ENCODE measurements at regions not wholly inside any gene's neighbourhood (a gene's known extent, or its start where the extent isn't known, plus 50 kb on each side); places are given as distances from the start of the nearest gene placed in this dataset.
"Not testable (repeated sequence)": the region's sequence is repeated elsewhere in the genome, so short reads cannot be mapped to it uniquely, and the experiment has no call there.

DNA sequence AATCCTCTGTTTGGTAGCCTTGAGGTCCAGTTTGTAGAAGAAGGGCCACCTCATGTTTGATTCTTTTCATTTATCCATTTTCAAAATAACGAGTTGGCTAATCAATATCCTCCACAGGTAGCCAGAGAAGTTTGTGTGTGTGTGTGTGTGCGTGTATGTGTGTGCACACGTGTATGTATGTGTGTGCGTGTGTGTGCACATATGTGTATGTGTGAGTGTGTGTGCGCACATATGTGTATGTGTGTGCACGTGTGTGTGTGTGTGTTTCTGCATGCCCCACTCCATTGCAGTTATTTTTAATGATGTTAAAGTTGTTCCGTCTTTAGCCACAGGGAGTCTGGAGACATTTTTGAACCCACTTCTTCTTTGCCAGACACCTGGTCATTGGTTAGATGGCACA lies 112.8 kb upstream of the PRKCQ start:
- H3K4me1 Mint-ChIP-seq, result no peaks in the 10 kb centered on the region
- no peak for TF ChIP-seq CTCF (IDR thresholded peaks at IDR 0.05)
- no peak overlapping the region for H3K4me3 Mint-ChIP-seq
- no peaks in the 10 kb centered on the region for H3K36me3 Mint-ChIP-seq (ENCODE audit: low read depth)
- no peak overlapping the region for H3K27ac Mint-ChIP-seq
- no peak for DNase-seq
- no peaks in the 10 kb centered on the region for H3K9me3 Mint-ChIP-seq
- H3K27me3 Mint-ChIP-seq (ENCODE audit: low read depth, poor library complexity), result peaks cover 7% of the 10 kb centered on the region

DNA sequence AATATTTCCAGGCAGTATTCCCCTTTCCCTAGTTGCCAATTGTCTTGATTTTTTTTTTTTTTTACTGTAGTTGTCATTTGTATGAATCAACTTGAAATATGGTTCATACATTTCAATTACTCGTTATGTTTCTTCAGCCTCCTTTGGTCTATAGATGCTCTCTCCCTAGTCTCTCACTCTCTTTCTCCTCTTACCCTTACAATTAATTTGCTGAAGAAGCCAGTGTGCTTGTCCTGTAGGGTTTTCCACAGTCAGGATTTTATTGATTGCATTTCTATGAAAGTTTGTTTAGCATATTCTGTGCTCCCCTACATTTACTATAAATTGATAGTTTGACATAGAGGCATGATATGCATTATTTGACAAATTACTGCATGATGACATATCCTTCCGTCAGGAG lies 112.0 kb upstream of the PRKCQ start:
- no peak overlapping the region for H3K4me3 Mint-ChIP-seq
- peaks cover 13% of the 10 kb centered on the region for H3K27me3 Mint-ChIP-seq (ENCODE audit: low read depth, poor library complexity)
- no peaks in the 10 kb centered on the region for H3K4me1 Mint-ChIP-seq
- no peak for TF ChIP-seq CTCF (IDR thresholded peaks at IDR 0.05)
- DNase-seq, result no peak
- no peaks in the 10 kb centered on the region for H3K9me3 Mint-ChIP-seq
- no peaks in the 10 kb centered on the region for H3K36me3 Mint-ChIP-seq (ENCODE audit: low read depth)
- no peak overlapping the region for H3K27ac Mint-ChIP-seq

GRCh38 chr10:6689036-6689435 lies 109.0 kb upstream of the PRKCQ start:
- Mint-ChIP-seq H3K27ac (no peak overlapping the region), H3K4me1 (no peaks in the 10 kb centered on the region), H3K9me3 (no peaks in the 10 kb centered on the region), H3K36me3 (ENCODE audit: low read depth) (no peaks in the 10 kb centered on the region), H3K4me3 (no peak overlapping the region), H3K27me3 (ENCODE audit: low read depth, poor library complexity) (peaks cover 12% of the 10 kb centered on the region)
- DNase-seq, result no peak
- TF ChIP-seq CTCF (IDR thresholded peaks at IDR 0.05), result no peak

GRCh38 chr10:6680735-6681134 lies 100.7 kb upstream of the PRKCQ start:
- no peak for DNase-seq
- H3K4me1 Mint-ChIP-seq, result no peaks in the 10 kb centered on the region
- peaks cover 3% of the 10 kb centered on the region for H3K9me3 Mint-ChIP-seq
- no peaks in the 10 kb centered on the region for H3K36me3 Mint-ChIP-seq (ENCODE audit: low read depth)
- no peak for TF ChIP-seq CTCF (IDR thresholded peaks at IDR 0.05)
- H3K27ac Mint-ChIP-seq, result no peak overlapping the region
- peaks cover 25% of the 10 kb centered on the region for H3K27me3 Mint-ChIP-seq (ENCODE audit: low read depth, poor library complexity)
- no peak overlapping the region for H3K4me3 Mint-ChIP-seq

DNA sequence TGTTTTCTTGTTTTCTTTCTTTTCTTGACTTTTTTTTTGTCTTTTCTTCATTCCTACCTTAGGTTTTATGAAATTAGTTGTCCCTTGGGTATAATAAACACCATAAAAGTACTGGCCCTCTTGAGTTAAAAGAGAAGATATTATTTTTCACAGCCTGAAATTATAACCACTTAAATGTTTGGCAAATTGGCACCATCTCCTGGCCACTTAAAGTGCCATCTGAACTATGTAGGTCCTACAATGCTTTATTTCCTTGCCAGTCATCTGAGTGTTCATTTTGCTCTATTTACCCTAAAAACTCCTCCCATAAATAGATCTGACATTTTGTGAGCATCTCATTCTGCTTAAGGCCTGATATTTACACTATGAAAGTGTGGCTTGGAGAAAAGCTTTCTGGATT lies 98.9 kb upstream of the PRKCQ start:
- Mint-ChIP-seq H3K4me1 (no peaks in the 10 kb centered on the region), H3K27me3 (ENCODE audit: low read depth, poor library complexity) (peaks cover 23% of the 10 kb centered on the region), H3K36me3 (ENCODE audit: low read depth) (no peaks in the 10 kb centered on the region), H3K27ac (no peak overlapping the region), H3K4me3 (no peak overlapping the region), H3K9me3 (peaks cover 3% of the 10 kb centered on the region)
- no peak for DNase-seq
- TF ChIP-seq CTCF (IDR thresholded peaks at IDR 0.05), result no peak

DNA sequence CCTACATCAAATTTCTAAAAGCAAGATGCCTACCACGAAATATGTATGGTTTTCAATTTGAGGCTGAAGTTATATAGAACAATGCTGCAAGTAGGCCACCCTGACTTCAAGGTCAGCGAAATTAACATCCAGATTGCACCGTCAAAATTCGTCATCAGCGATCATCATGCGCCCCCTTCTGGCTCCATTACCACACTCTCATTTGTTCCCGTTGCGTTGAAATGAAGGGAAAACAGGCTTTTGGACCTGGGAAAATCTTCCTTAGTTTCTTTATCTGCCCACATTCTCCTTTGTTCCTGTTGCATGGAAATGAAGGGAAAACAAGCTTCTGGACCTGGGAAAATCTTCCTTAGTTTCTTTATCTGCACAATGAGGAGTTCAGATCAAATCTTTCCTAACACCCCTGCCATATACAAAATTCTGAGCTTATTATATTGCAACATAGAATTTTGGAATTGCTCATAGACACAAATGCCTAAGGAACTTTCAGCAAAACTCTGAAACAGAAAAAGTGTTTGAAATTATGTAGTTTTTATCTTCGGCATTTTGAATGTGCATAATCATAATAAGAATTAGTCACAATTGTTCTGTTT lies 98.2 kb upstream of the PRKCQ start:
- peak; percentile 64 for DNase-seq
- H3K9me3 Mint-ChIP-seq, result peaks cover 3% of the 10 kb centered on the region
- no peak overlapping the region for H3K27ac Mint-ChIP-seq

DNA sequence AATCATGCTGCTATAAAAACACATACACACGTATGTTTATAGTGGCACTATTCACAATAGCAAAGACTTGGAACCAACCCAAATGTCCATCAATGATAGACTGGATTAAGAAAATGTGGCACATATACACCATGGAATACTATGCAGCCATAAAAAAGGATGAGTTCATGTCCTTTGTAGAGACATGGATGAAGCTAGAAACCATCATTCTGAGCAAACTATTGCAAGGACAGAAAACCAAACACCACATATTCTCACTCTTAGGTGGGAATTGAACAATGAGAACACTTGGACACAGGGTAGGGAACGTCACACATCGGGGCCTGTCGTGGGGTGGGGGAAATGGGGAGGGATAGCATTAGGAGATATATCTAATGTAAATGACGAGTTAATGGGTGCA lies 97.1 kb upstream of the PRKCQ start:
- not testable (repeated sequence) for H3K36me3 Mint-ChIP-seq (ENCODE audit: low read depth); H3K27ac Mint-ChIP-seq; DNase-seq; H3K9me3 Mint-ChIP-seq; H3K4me3 Mint-ChIP-seq; H3K4me1 Mint-ChIP-seq
- peaks cover 34% of the 10 kb centered on the region for H3K27me3 Mint-ChIP-seq (ENCODE audit: low read depth, poor library complexity)

More for the DNA sequence above, 98.2 kb upstream of the PRKCQ start:
- peaks cover 27% of the 10 kb centered on the region for H3K27me3 Mint-ChIP-seq (ENCODE audit: low read depth, poor library complexity)
- peak; percentile 68 for TF ChIP-seq CTCF (IDR thresholded peaks at IDR 0.05)
- no peaks in the 10 kb centered on the region for H3K4me1 Mint-ChIP-seq
- H3K4me3 Mint-ChIP-seq, result no peak overlapping the region
- H3K36me3 Mint-ChIP-seq (ENCODE audit: low read depth), result no peaks in the 10 kb centered on the region

All from nephron progenitor cell (in vitro differentiated cells).